K562 (cell line): ENCODE measurements at regions not wholly inside any gene's neighbourhood (a gene's known extent, or its start where the extent isn't known, plus 50 kb on each side); places are given as distances from the start of the nearest gene placed in this dataset.

Source experiments
- ATAC-seq: fragments of 200-7000 bp; cut with Tn5 transposase; 3 replicates; pipeline ENCODE4 v1.9.1; 2020; ENCODE audit warnings: moderate library complexity
- BruUV-seq: library from RNA; stranded (reverse); fragments of 400-500 nt; replicated peaks from 2 replicates; lab custom pipeline; 2021; lab: Mats Ljungman, UMichigan
- CTCF ChIA-PET: fragments of 300-600 bp; formaldehyde crosslinking; extraction: SDS; loops from one replicate; lab custom pipeline; 2021; ENCODE audit warnings: low intra/inter-chr PET ratio; lab: Yijun Ruan, JAX
- POLR2A ChIA-PET: fragments of 300-600, 350-650 bp; sonication (Branson Sonifier 250); formaldehyde crosslinking; extraction: SDS; loops from one replicate; lab custom pipeline; 2021; ENCODE audit warnings: antibody characterized with exemption, inconsistent platforms; lab: Yijun Ruan, JAX
- DNase-seq, 4 experiments: peaks; one replicate each; pipeline versions ENCODE4 v3.0.0 to v3.0.0-alpha.2; 2011 to 2018; ENCODE audit warnings: low spot score in 3 of 4, mixed read lengths in 3 of 4; ENCODE audit errors: extremely low read depth in 1 of 4
- FAIRE-seq: peaks from 2 replicates; lab custom pipeline; 2011; peaks lifted over from hg19 to GRCh38; lab: Jason Lieb, UNC
- H2AFZ ChIP-seq: 2 replicates; pipeline ENCODE4 v1.6.0; 2011; ENCODE audit warnings: low read depth, low read length, control low read depth, inconsistent platforms
- H3K27ac ChIP-seq: fragments of 200-600 bp; 3 replicates; pipeline ENCODE4 v1.8.0; 2011; ENCODE audit warnings: low read depth, mild to moderate bottlenecking, control low read depth, inconsistent platforms, low read length, moderate library complexity, mixed read lengths; ENCODE audit errors: extremely low read depth
- H3K27me3 ChIP-seq, 2 experiments: fragments of 300-600 bp in 1 of 2; 2 replicates in 1 of 2; 3 replicates in 1 of 2; pipeline versions ENCODE4 v1.6.0 to v1.8.0; 2011; ENCODE audit warnings: inconsistent platforms in 2 of 2, low read length in 2 of 2, mild to moderate bottlenecking in 1 of 2, mixed read lengths in 1 of 2, moderate library complexity in 1 of 2; ENCODE audit not compliant: control insufficient read depth in 2 of 2, insufficient read depth in 2 of 2
- H3K36me3 ChIP-seq: fragments of 300-600 bp; 3 replicates; pipeline ENCODE4 v1.8.0; 2011; ENCODE audit warnings: mild to moderate bottlenecking, low read length, inconsistent platforms; ENCODE audit not compliant: control insufficient read depth, insufficient read depth
- H3K4me1 ChIP-seq, 2 experiments: fragments of 200-600 bp in 1 of 2; replicated peaks in 1 of 2; 2 replicates in 1 of 2; 3 replicates in 1 of 2; pipeline versions ENCODE4 v1.5.1 to v1.8.0; 2011; ENCODE audit warnings: inconsistent platforms in 2 of 2, low read length in 2 of 2, mild to moderate bottlenecking in 1 of 2, mixed read lengths in 1 of 2, moderate library complexity in 1 of 2; ENCODE audit not compliant: control insufficient read depth in 2 of 2, insufficient read depth in 2 of 2
- H3K4me2 ChIP-seq: 2 replicates; pipeline ENCODE4 v1.6.1; 2011; ENCODE audit warnings: low read length, control low read depth, inconsistent platforms, mixed read lengths; ENCODE audit not compliant: insufficient read depth
- H3K4me3 ChIP-seq: fragments of 200-600 bp; sonication (generic), shearing (Covaris generic); 2 replicates; pipeline ENCODE4 v1.5.1; 2016; ENCODE audit warnings: control low read depth, inconsistent platforms
- H3K79me2 ChIP-seq: fragments of 200-600 bp; 3 replicates; pipeline ENCODE4 v1.8.0; 2011; ENCODE audit warnings: low read length, inconsistent platforms; ENCODE audit not compliant: control insufficient read depth, insufficient read depth
- H3K9ac ChIP-seq, 2 experiments: 2 replicates each; pipeline versions ENCODE4 v1.6.0 to v1.6.1; 2011; ENCODE audit warnings: low read depth in 2 of 2, low read length in 2 of 2, control low read depth in 1 of 2, inconsistent platforms in 1 of 2, mild to moderate bottlenecking in 1 of 2, mixed read lengths in 1 of 2; ENCODE audit not compliant: insufficient read depth in 1 of 2
- H3K9me1 ChIP-seq: one replicate; pipeline ENCODE4 v1.6.0; 2011; ENCODE audit warnings: inconsistent platforms, mild to moderate bottlenecking, low read length, moderate library complexity; ENCODE audit not compliant: control insufficient read depth, insufficient read depth
- H3K9me3 ChIP-seq: replicated peaks from 2 replicates; pipeline ENCODE4 v1.5.1; 2011; ENCODE audit warnings: low read depth, low read length, inconsistent platforms; ENCODE audit not compliant: control insufficient read depth, insufficient read depth
- H4K20me1 ChIP-seq: replicated peaks from 2 replicates; pipeline ENCODE4 v1.6.1; 2011; ENCODE audit warnings: low read length, inconsistent platforms, mixed read lengths; ENCODE audit not compliant: control insufficient read depth, insufficient read depth
- GTF3C2 ChIP-seq: IDR thresholded peaks from 3 replicates; pipeline ENCODE4 v1.6.1; 2011; ENCODE audit warnings: borderline replicate concordance, mild to moderate bottlenecking, moderate library complexity; ENCODE audit not compliant: insufficient read length; ENCODE audit errors: extremely low read depth
- HNRNPLL ChIP-seq: fragments of 200-400 bp; formaldehyde crosslinking; IDR thresholded peaks from 2 replicates; pipeline ENCODE4 v1.6.1; 2017; ENCODE audit warnings: low read length, low read depth, mild to moderate bottlenecking; ENCODE audit not compliant: poor library complexity, severe bottlenecking
- PCBP2 ChIP-seq: fragments of 200-400 bp; formaldehyde crosslinking; IDR thresholded peaks from 2 replicates; pipeline ENCODE4 v1.6.1; 2018; ENCODE audit warnings: low read length, low read depth, mild to moderate bottlenecking, moderate library complexity; ENCODE audit not compliant: poor library complexity, severe bottlenecking
- SLC30A9 ChIP-seq: fragments of 250-450 bp; sonication (Bioruptor Pico); IDR thresholded peaks from 2 replicates; pipeline ENCODE4 v1.8.0; 2022; ENCODE audit warnings: mild to moderate bottlenecking, moderate library complexity
- ZFP36 ChIP-seq: fragments of 150-350 bp; IDR thresholded peaks from 2 replicates; pipeline ENCODE4 v1.6.1; 2018; ENCODE audit warnings: low read length, low read depth; ENCODE audit not compliant: partially characterized antibody
- WGBS: fragments of 100-300 bp; shearing (Covaris generic); methylation state at CpG from one replicate; pipeline ENCODE4 v1.1.6; 2016; ENCODE audit warnings: low coverage, mixed read lengths; ENCODE audit not compliant: insufficient coverage; ENCODE audit errors: missing lambda C conversion rate; 5-methylcytosine and 5-hydroxymethylcytosine counted together
- in situ Hi-C: fragments of 300-500 bp; cut with MboI; formaldehyde crosslinking; loops from 4 replicates; pipeline ENCODE4 v1.15.0; 2018; ENCODE audit warnings: inconsistent platforms, mixed read lengths
- intact Hi-C: fragments of 100-400 bp; cut with micrococcal nuclease; formaldehyde crosslinking; loops from 2 replicates; pipeline ENCODE4 v1.14.2; 2022

- TF ChIP-seq PCBP2 (no peak), HNRNPLL (no peak)
These were observed 303.1 kb downstream of the C16orf95 start (continued) for GRCh38 chr16:87014112-87014511.

GRCh38 chr16:87015021-87015420 lies 302.2 kb downstream of the C16orf95 start:
- no peak overlapping the region for H2AFZ ChIP-seq
- DNase-seq = no peak
- ATAC-seq = no peak
- no TSS peak for BruUV-seq
- H3K9ac ChIP-seq = no peak overlapping the region
- CTCF ChIA-PET = no interaction called here
- no peaks in the 10 kb centered on the region for H3K9me1 ChIP-seq
- no peaks in the 10 kb centered on the region for H3K79me2 ChIP-seq
- peaks cover 21 to 36% of the 10 kb centered on the region in 2 experiments; a peak in 4 of 5 replicates for H3K27me3 ChIP-seq
- no peaks in the 10 kb centered on the region; the same call in 1 of the 2 replicates for H4K20me1 ChIP-seq
- POLR2A ChIA-PET = no interaction called here
- no peak overlapping the region for H3K4me3 ChIP-seq
- H3K9me3 ChIP-seq = no peaks in the 10 kb centered on the region
- TF ChIP-seq ZFP36 = no peak
- TF ChIP-seq GTF3C2 = no peak
- TF ChIP-seq SLC30A9 (CRISPR knock-in tag) = no peak
- no peak for FAIRE-seq
- in situ Hi-C loops = no loop called here
- H3K4me2 ChIP-seq = no peak overlapping the region
- no peak overlapping the region for H3K27ac ChIP-seq
- WGBS = 0% methylated on average over 4 of the region's 5 CpGs
- intact Hi-C loops = no loop called here
- peaks cover 0 to 5% of the 10 kb centered on the region in 2 experiments; a peak in 1 of 5 replicates for H3K4me1 ChIP-seq
- no peaks in the 10 kb centered on the region for H3K36me3 ChIP-seq
